ENCODE measurements at regions not wholly inside any gene's neighbourhood (a gene's known extent, or its start where the extent isn't known, plus 50 kb on each side); places are given as distances from the start of the nearest gene placed in this dataset.

DNA sequence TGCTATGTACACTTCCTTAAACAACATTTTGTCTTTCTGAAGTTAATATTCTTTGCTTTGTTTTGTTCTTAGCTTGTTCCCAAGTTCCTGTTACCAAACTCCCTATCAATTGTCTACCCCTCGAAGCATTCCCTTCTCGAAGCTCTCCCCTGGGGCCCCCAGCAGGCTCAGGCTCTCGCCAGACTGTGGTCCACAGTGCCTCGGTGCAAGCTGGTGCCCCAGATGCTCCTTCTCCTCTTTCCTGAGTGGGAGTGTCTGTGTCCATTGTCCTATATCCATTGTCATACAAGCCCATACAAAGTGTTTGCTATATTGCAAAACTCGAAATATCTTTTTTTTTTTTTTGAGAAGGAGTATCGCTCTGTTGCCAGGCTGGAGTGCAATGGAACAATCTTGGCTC, 51.7 kb upstream of the RTL6 start:
- DNase-seq = no peak

- DNase-seq = no peak
Measured at GRCh38 chr22:44548981-44549380, 50.9 kb upstream of the RTL6 start.

All from stimulated activated naive CD4-positive, alpha-beta T cell (primary cell).